HUDEP-2 (cell line): ENCODE measurements at regions not wholly inside any gene's neighbourhood (a gene's known extent, or its start where the extent isn't known, plus 50 kb on each side); places are given as distances from the start of the nearest gene placed in this dataset.
A peak's percentile ranks its signal among the peaks of the same experiment; 100 is the strongest.

Experiments used
- DNase-seq, 76 experiments: peaks; one replicate each; lab custom pipeline; 2025; ENCODE audit not compliant: unreplicated experiment in 76 of 76; lab: John Stamatoyannopoulos, UW

DNA sequence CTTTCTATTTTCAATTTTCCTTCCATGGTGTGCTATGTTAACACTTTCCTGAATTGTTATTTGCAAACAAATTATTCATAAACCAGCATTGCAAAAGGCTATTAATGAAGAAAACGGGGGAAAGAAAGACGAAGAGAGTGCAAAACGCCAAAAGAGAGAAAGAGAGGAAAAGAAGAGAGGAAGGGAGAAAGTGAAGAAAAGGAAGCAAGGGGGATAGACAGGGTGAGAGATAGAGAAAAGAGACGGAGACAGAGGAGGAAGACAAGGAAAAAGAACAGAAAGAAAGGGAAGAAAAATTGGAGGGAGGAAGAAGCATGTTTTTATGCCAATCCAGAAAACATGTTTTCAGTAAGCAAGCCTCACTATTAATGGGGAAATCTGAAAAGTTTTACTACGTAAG is 310.6 kb downstream of the TFEC start:
- DNase-seq, result no peak

- DNase-seq, result no peak
Measured at GRCh38 chr7:115709664-115710063, 320.9 kb downstream of the TFEC start.

DNA sequence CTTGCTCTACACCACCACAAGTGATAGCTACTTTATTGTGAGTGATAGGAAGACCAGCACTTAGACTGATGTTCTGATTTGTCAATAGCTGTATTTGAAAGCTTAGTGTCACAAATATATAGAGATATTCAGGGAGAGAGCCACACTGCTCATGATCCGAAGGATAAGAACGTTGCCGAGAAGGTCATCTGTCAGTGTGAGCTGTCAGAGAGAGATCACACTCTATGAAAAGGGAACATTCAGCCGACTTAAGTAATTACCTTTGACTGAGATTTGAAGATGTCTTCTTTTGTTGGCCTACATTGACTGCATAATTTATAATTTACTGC is 322.6 kb downstream of the TFEC start:
- no peak for DNase-seq

- DNase-seq, result peak in 2 of 76 experiments; percentile 0 to 3
Measured at GRCh38 chr7:115707258-115708012, 323.1 kb downstream of the TFEC start.

- no peak for DNase-seq
Measured at GRCh38 chr7:115704884-115705283, 325.7 kb downstream of the TFEC start.

DNA sequence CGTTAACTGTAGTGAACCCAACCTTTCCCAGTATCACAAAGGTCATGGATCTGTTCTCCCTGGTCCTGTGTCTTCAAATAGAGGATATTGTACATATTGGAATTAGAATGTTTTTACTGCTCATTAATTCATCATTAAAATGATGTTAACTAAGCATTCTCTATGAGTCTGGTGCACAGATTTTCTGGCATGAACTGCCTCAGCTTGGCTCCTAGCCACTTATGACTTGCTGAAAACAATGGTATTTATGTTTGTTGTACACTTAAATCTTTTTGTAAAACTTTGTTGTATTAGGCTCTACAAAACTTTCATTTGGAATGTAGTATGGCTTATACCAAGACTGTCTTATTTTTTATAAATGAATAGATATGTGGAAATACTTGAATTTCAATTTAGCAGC is 329.4 kb downstream of the TFEC start:
- no peak for DNase-seq

GRCh38 chr7:115694424-115694823 is 336.1 kb downstream of the TFEC start:
- DNase-seq, result no peak

DNA sequence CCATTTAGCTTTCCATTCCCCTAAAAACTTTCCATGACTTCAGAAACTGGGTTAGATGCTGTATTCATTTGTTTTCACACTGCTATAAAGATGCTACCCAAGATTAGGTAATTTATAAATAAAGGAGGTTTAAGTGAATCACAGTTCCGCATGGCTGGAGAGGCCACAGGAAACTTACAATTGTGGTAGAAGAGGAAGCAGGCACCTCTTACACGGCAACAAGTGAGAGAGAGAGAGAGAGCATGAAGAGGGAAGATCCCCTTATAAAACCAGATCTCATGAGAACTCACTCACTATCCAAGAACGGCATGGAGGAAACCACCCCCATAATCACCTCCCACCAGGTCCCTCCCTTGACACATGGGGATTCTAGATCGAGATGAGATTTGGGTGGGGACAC is 336.8 kb downstream of the TFEC start:
- no peak for DNase-seq

GRCh38 chr7:115689941-115690340 is 340.6 kb downstream of the TFEC start:
- DNase-seq, result no peak

GRCh38 chr7:115683093-115683492 is 347.5 kb downstream of the TFEC start:
- no peak for DNase-seq

DNA sequence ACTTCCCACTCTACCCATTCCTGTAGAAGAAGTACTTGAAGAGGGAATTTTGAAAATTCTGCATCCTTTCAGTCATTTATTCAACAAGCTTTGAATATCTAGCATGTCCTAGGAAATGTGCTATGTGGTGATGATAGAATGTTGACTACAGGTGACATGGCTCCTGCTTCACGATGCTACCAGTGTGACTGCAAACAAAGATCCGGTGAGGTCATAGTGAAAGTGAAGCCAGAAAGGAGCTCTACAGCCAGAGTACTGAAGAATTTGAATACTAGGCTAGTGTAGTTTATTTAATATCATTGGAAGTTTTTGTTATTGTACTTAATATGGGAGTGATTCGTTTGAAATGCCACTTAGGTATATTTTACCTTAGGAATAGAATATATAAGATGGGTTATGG is 348.1 kb downstream of the TFEC start:
- DNase-seq, result no peak

- no peak for DNase-seq
Measured at GRCh38 chr7:115680921-115681320, 349.6 kb downstream of the TFEC start.

- peak in 5 of 76 experiments; percentile 1 to 33 (median 5) for DNase-seq
Measured at GRCh38 chr7:115679976-115680375, 350.6 kb downstream of the TFEC start.

DNA sequence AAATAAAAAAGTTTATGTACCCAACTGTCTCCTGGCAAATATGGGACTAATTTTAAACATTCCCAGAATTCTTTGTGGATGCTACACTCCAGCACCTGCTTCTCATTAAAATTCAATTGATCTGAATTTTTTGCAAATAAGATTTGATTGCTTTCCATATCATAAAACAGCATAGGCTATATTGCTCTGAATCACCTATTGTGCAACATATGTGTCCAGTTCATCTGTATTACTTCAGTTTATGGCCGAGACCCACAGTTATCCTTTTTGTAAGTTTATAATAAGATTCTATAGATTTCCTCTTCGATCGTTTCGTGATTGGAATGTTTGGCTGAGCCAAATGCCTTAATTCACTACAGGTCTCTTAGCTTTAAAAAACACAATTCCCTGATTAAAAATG is 351.1 kb downstream of the TFEC start:
- DNase-seq, result no peak

DNA sequence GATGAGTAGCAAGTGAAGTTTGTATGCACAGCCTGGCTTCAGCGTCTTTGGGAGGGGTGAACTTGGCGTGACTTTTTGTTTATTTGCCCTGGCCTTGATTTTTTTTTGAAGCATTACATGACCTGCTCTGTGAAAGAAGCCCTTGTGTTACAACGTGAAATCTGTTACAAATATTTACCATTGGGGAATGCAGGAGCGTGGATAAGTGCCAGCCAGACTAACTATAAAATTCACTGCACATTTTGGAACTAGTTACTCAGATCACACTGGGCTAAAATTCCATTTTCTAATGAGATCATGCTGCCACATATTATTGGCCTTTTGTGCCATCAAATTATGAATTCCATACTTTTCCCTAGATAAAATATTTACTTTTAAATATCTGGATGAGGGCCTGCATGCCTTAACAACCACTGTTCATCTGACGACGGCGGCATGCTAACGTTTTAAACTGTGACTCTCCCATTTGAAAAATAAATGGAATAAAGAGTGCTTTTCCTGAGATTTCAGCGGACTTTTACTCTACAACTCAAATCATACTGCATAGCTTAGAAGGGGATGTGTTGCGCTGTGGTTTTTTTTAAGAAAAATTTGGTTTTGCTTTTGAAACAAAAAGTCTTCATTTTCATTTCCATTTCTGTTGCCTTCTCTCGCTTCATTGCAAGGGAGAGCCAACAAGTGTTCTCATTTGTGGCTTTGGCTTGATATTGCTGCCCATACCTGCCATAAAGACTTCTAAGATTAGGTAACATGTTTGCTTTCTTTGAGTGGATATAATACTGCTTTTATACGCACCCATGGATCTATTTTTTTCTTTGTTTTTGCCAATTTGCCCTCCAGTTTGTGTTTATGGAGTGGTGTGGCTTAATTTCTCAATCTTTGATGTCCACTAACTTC is 352.2 kb downstream of the TFEC start:
- no peak for DNase-seq

- no peak for DNase-seq
Measured at GRCh38 chr7:115676707-115677106, 353.9 kb downstream of the TFEC start.

- DNase-seq, result peak in 1 of 76 experiments; percentile 7
Measured at GRCh38 chr7:115676080-115676479, 354.5 kb downstream of the TFEC start.

DNA sequence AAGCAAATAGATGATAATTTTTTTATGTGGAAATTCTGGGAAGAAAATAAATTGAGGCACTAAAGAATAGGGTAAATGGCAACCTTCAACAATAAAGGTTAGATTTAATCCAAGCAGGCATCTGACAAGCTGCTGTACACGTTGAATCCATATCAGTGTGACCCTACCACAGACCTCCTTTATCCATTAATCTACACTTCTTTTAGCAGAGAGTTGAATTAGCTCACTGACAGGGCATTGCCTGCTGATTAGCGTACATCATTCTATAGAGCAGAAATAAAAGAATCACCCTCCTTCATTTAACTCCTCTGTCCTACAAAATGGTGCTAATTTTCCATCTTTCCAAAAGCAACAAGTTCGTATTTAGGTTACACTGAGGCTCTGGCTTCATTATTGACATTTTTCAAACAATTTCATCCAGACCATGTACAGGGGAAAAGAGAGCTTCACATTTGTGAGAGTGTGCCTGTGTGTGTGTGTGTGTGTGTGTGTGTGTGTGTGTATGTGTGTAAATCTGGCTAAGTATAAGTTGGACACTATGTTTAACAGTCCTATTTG is 356.0 kb downstream of the TFEC start:
- DNase-seq, result no peak

DNA sequence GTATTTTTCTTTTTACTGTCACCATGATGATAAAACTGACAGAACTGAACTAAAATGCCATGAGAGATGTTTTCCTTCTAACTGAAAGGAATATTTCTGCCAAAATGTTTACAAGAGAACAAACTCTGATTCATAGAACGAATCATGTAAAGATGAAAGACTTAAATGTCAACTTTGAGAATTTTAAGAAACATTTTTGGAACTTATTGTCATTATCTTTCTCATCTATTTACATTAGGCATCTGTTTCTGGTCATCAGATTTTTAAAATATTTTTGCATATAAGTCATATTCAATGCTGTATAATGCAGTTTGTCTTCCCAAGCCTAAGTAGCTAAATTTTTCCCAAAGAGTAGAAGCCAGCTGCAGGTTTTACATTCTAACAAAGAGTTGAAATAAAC is 358.5 kb downstream of the TFEC start:
- DNase-seq, result no peak

- DNase-seq, result no peak
Measured at GRCh38 chr7:115662676-115663075, 367.9 kb downstream of the TFEC start.

DNA sequence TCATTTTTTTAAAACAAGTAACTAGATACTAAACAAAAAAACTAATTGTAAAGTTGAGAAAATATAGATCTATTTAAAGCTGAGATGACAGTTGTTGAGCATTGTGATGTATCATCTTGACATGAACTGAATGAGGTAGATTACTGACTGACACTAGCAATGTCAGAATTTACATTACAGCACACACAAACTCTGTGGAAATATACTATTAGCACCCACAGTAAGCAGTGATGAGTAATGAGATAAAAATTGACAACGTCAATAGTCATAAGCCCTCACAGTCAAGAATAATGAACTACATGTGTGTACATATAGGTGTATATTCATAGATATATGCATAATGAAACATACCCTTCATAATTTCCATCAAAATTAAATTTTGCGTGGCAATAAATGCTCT is 368.4 kb downstream of the TFEC start:
- no peak for DNase-seq

- DNase-seq, result no peak
Measured at GRCh38 chr7:115658223-115658622, 372.3 kb downstream of the TFEC start.
